Activated CD4-positive, alpha-beta memory T cell treated with anti-CD3 and anti-CD28 coated beads for 36 hours (primary cell): ENCODE measurements at regions not wholly inside any gene's neighbourhood (a gene's known extent, or its start where the extent isn't known, plus 50 kb on each side); places are given as distances from the start of the nearest gene placed in this dataset.
"Not testable (repeated sequence)": the region's sequence is repeated elsewhere in the genome, so short reads cannot be mapped to it uniquely, and the experiment has no call there.

ENCODE experiments used
- CTCF ChIA-PET: fragments of 350-600 bp; sonication (Branson Sonifier 250); formaldehyde crosslinking; loops from one replicate; lab custom pipeline; 2021; ENCODE audit warnings: antibody characterized with exemption, inconsistent platforms; lab: Charles Lee
- POLR2A ChIA-PET: fragments of 350-600 bp; sonication (Branson Sonifier 250); formaldehyde crosslinking; loops from one replicate; lab custom pipeline; 2021; ENCODE audit warnings: antibody characterized with exemption; lab: Charles Lee
- DNase-seq: peaks from one replicate; pipeline ENCODE4 v3.0.0-alpha.2; 2020
- H3K27ac Mint-ChIP-seq: one replicate; pipeline ENCODE4 v1.8.0; 2021; ENCODE audit warnings: mixed read lengths
- H3K27me3 Mint-ChIP-seq: one replicate; pipeline ENCODE4 v1.8.0; 2021; ENCODE audit warnings: mixed read lengths
- H3K36me3 Mint-ChIP-seq: one replicate; pipeline ENCODE4 v1.8.0; 2021; ENCODE audit warnings: mixed read lengths
- H3K4me1 Mint-ChIP-seq: one replicate; pipeline ENCODE4 v1.8.0; 2021; ENCODE audit warnings: low read depth, mixed read lengths
- H3K4me3 Mint-ChIP-seq: one replicate; pipeline ENCODE4 v1.8.0; 2021; ENCODE audit warnings: mild to moderate bottlenecking, mixed read lengths
- H3K9me3 Mint-ChIP-seq: one replicate; pipeline ENCODE4 v1.8.0; 2021; ENCODE audit warnings: mixed read lengths
- intact Hi-C: fragments of 100-400 bp; cut with micrococcal nuclease; formaldehyde crosslinking; loops from one replicate; pipeline ENCODE4 v1.15.1; 2023

DNA sequence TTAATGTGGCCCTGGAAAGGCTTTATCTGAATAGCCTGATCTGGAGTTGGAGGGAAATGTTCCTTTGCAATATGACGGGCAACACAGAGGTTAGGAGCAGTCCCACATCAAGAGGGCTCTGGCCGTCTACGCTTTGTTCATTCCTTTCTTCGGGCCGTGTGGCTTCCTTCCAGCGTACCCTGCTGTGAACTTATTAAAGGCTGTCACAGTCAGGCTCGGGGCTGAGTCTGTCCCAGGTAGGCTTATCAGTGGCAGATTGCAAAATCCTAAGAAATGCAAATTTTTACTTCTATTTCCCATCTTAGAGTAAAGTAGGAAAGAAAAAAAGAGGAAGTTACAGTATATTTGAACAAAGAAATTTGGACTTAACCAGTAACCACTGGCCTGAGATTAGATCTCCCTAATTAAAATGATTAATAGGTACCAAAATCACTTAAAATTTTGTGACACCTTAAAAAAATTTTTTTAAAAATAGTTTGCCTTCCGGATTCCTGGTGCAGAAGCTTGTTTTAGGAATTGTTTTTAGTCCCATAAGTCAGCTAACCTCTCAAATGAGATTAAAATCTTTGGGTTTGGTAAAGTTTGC lies 453.1 kb upstream of the MKI67 start:
- intact Hi-C loops = no loop called here
- no peaks in the 10 kb centered on the region for H3K9me3 Mint-ChIP-seq
- CTCF ChIA-PET = no interaction called here
- no peak for DNase-seq
- no peaks in the 10 kb centered on the region for H3K36me3 Mint-ChIP-seq
- peaks cover 3% of the 10 kb centered on the region for H3K27me3 Mint-ChIP-seq
- H3K27ac Mint-ChIP-seq = no peak overlapping the region
- H3K4me1 Mint-ChIP-seq = no peaks in the 10 kb centered on the region
- no peak overlapping the region for H3K4me3 Mint-ChIP-seq
- POLR2A ChIA-PET = no interaction called here

GRCh38 chr10:128579901-128580300 lies 453.7 kb upstream of the MKI67 start:
- POLR2A ChIA-PET = no interaction called here

GRCh38 chr10:128583125-128583524 lies 456.9 kb upstream of the MKI67 start:
- POLR2A ChIA-PET, intact Hi-C loops: not testable (repeated sequence)

More at GRCh38 chr10:128579901-128580300, 453.7 kb upstream of the MKI67 start:
- intact Hi-C loops = no loop called here
- Mint-ChIP-seq H3K27ac (no peak overlapping the region), H3K9me3 (no peaks in the 10 kb centered on the region), H3K36me3 (no peaks in the 10 kb centered on the region), H3K27me3 (peaks cover 3% of the 10 kb centered on the region), H3K4me3 (no peak overlapping the region), H3K4me1 (no peaks in the 10 kb centered on the region)
- DNase-seq = no peak
- CTCF ChIA-PET = no interaction called here

GRCh38 chr10:128586599-128586998 lies 460.4 kb upstream of the MKI67 start:
- H3K36me3 Mint-ChIP-seq, DNase-seq, H3K4me3 Mint-ChIP-seq, CTCF ChIA-PET, H3K4me1 Mint-ChIP-seq, intact Hi-C loops, H3K9me3 Mint-ChIP-seq, H3K27me3 Mint-ChIP-seq, POLR2A ChIA-PET, H3K27ac Mint-ChIP-seq: not testable (repeated sequence)

More at GRCh38 chr10:128583125-128583524, 456.9 kb upstream of the MKI67 start:
- H3K27ac Mint-ChIP-seq, H3K36me3 Mint-ChIP-seq, H3K4me1 Mint-ChIP-seq, DNase-seq, H3K4me3 Mint-ChIP-seq, H3K27me3 Mint-ChIP-seq, H3K9me3 Mint-ChIP-seq, CTCF ChIA-PET: not testable (repeated sequence)

- ChIA-PET POLR2A (no interaction called here), CTCF (no interaction called here)
- Mint-ChIP-seq H3K4me3 (no peak overlapping the region), H3K36me3 (no peaks in the 10 kb centered on the region), H3K27me3 (no peaks in the 10 kb centered on the region), H3K4me1 (no peaks in the 10 kb centered on the region), H3K9me3 (no peaks in the 10 kb centered on the region), H3K27ac (no peak overlapping the region)
- no peak for DNase-seq
- intact Hi-C loops = no loop called here
These were observed 461.5 kb upstream of the MKI67 start for GRCh38 chr10:128587689-128588088.

GRCh38 chr10:128588402-128588801 lies 462.2 kb upstream of the MKI67 start:
- intact Hi-C loops = no loop called here
- H3K27me3 Mint-ChIP-seq = no peaks in the 10 kb centered on the region
- H3K27ac Mint-ChIP-seq = no peak overlapping the region
- H3K36me3 Mint-ChIP-seq = no peaks in the 10 kb centered on the region
- no peak for DNase-seq
- no peak overlapping the region for H3K4me3 Mint-ChIP-seq
- ChIA-PET CTCF (no interaction called here), POLR2A (no interaction called here)
- no peaks in the 10 kb centered on the region for H3K4me1 Mint-ChIP-seq
- no peaks in the 10 kb centered on the region for H3K9me3 Mint-ChIP-seq

- H3K4me3 Mint-ChIP-seq = no peak overlapping the region
- H3K4me1 Mint-ChIP-seq = no peaks in the 10 kb centered on the region
- DNase-seq = no peak
- no peaks in the 10 kb centered on the region for H3K36me3 Mint-ChIP-seq
- H3K27ac Mint-ChIP-seq = no peak overlapping the region
- POLR2A ChIA-PET = no interaction called here
- H3K27me3 Mint-ChIP-seq = peaks cover 2% of the 10 kb centered on the region
- intact Hi-C loops = no loop called here
- H3K9me3 Mint-ChIP-seq = no peaks in the 10 kb centered on the region
- CTCF ChIA-PET = no interaction called here
These were observed 468.5 kb upstream of the MKI67 start for GRCh38 chr10:128594688-128595087.

- POLR2A ChIA-PET = no interaction called here
- H3K4me1 Mint-ChIP-seq = no peaks in the 10 kb centered on the region
- CTCF ChIA-PET = no interaction called here
- intact Hi-C loops = no loop called here
- H3K9me3 Mint-ChIP-seq = no peaks in the 10 kb centered on the region
- H3K27ac Mint-ChIP-seq = no peak overlapping the region
- H3K36me3 Mint-ChIP-seq = no peaks in the 10 kb centered on the region
- H3K4me3 Mint-ChIP-seq = no peak overlapping the region
- DNase-seq = no peak
- H3K27me3 Mint-ChIP-seq = peaks cover 2% of the 10 kb centered on the region
These were observed 470.7 kb upstream of the MKI67 start for GRCh38 chr10:128596906-128597305.

DNA sequence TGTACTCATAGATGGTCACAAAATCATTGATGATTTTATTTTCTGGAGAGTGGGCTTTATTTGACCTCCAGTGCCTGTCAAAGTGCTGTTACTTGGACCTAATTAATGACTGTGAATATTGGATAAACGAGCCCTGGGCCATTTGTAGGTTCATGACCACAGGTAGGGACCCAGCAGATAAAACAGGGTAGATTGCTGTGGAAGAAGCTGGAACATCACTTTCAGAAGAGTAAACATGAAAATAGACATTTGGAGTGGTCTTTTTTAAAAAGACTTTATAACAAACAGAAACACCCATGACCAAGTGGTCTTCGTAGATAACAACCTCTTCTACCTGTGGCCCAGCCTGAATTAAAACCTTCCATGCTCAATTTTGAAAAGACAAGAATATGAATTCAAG lies 472.8 kb upstream of the MKI67 start:
- no peak for DNase-seq
- Mint-ChIP-seq H3K36me3 (no peaks in the 10 kb centered on the region), H3K4me3 (no peak overlapping the region), H3K9me3 (no peaks in the 10 kb centered on the region), H3K27me3 (peaks cover 2% of the 10 kb centered on the region), H3K27ac (no peak overlapping the region), H3K4me1 (no peaks in the 10 kb centered on the region)
- ChIA-PET CTCF (no interaction called here), POLR2A (no interaction called here)
- intact Hi-C loops = no loop called here

GRCh38 chr10:128599538-128599937 lies 473.3 kb upstream of the MKI67 start:
- Mint-ChIP-seq H3K4me1 (no peaks in the 10 kb centered on the region), H3K27ac (no peak overlapping the region), H3K9me3 (no peaks in the 10 kb centered on the region), H3K27me3 (peaks cover 2% of the 10 kb centered on the region), H3K36me3 (no peaks in the 10 kb centered on the region), H3K4me3 (no peak overlapping the region)
- ChIA-PET POLR2A (no interaction called here), CTCF (no interaction called here)
- intact Hi-C loops = no loop called here
- DNase-seq = no peak

DNA sequence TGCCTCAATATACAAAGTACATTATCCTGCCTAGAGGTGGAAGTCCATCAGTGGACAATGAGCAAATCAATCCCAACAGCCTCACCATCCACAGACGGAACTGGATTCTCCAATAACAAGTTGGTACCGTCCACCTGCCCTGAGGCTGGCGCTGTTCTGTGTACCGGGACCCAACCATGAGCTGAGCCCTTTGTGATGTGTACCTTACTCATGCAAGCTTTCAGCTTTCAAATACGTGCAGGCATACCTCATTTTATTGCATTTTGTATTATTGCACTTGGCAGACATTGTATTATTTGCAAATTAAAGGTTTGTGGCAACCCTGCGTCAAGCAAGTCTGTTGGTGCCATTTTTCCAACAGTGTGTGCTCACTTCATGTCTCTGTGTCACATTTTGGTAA lies 476.0 kb upstream of the MKI67 start:
- DNase-seq = no peak
- ChIA-PET POLR2A (no interaction called here), CTCF (no interaction called here)
- H3K9me3 Mint-ChIP-seq = no peaks in the 10 kb centered on the region
- no peaks in the 10 kb centered on the region for H3K4me1 Mint-ChIP-seq
- H3K36me3 Mint-ChIP-seq = no peaks in the 10 kb centered on the region
- no peak overlapping the region for H3K4me3 Mint-ChIP-seq
- H3K27me3 Mint-ChIP-seq = peaks cover 2% of the 10 kb centered on the region
- intact Hi-C loops = no loop called here
- H3K27ac Mint-ChIP-seq = no peak overlapping the region

DNA sequence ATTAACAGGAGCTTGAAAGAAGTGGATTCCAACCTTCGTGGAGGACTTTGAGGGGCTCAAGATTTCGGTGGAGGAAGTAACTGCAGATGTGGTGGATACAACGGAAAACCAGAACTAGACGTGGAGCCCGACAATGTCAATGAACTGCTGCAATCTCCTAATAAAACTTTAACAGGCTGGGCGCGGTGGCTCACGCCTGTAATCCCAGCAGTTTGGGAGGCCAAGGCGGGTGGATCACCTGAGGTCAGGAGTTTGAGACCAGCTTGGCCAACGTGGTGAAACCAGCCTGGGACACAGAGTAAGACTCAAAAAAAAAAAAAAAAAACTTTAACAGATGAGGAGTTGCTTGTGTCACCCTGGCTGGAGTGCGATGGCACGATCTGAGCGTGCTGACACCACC lies 477.8 kb upstream of the MKI67 start:
- ChIA-PET POLR2A (no interaction called here), CTCF (no interaction called here)
- Mint-ChIP-seq H3K36me3 (no peaks in the 10 kb centered on the region), H3K4me3 (no peak overlapping the region), H3K27ac (no peak overlapping the region), H3K27me3 (no peaks in the 10 kb centered on the region), H3K4me1 (no peaks in the 10 kb centered on the region), H3K9me3 (no peaks in the 10 kb centered on the region)
- DNase-seq = no peak
- intact Hi-C loops = no loop called here

GRCh38 chr10:128605180-128605579 lies 479.0 kb upstream of the MKI67 start:
- no peak for DNase-seq
- ChIA-PET CTCF (no interaction called here), POLR2A (no interaction called here)
- H3K9me3 Mint-ChIP-seq = no peaks in the 10 kb centered on the region
- intact Hi-C loops = no loop called here
- H3K27me3 Mint-ChIP-seq = no peaks in the 10 kb centered on the region
- H3K4me1 Mint-ChIP-seq = no peaks in the 10 kb centered on the region
- H3K36me3 Mint-ChIP-seq = no peaks in the 10 kb centered on the region
- no peak overlapping the region for H3K4me3 Mint-ChIP-seq
- no peak overlapping the region for H3K27ac Mint-ChIP-seq
